ENCODE measurements at regions not wholly inside any gene's neighbourhood (a gene's known extent, or its start where the extent isn't known, plus 50 kb on each side); places are given as distances from the start of the nearest gene placed in this dataset.

GRCh38 chr6:40735121-40735520, 148.0 kb upstream of the LRFN2 start:
- Histone ChIP-seq H3K27ac (no peak overlapping the region), H3K9me3 (no peaks in the 10 kb centered on the region), H3K27me3 (no peaks in the 10 kb centered on the region), H3K4me1 (no peaks in the 10 kb centered on the region), H3K36me3 (no peaks in the 10 kb centered on the region), H3K4me3 (no peak overlapping the region)
- DNase-seq (no peak), FAIRE-seq (no peak), ATAC-seq (no peak)
- whole genome bisulfite sequencing, 2 donors = 54 to 55% methylated on average over 3 of the region's 3 CpGs
- intact Hi-C loops (cut with DNase I) = no loop called here
- no peak for TF ChIP-seq CTCF (IDR thresholded peaks at IDR 0.05)

- Histone ChIP-seq H3K27me3 (no peaks in the 10 kb centered on the region), H3K4me3 (no peak overlapping the region), H3K4me1 (no peaks in the 10 kb centered on the region), H3K36me3 (no peaks in the 10 kb centered on the region), H3K27ac (no peak overlapping the region), H3K9me3 (no peaks in the 10 kb centered on the region)
- ATAC-seq (no peak), DNase-seq (no peak), FAIRE-seq (no peak)
- intact Hi-C loops (cut with DNase I) = no loop called here
- 57 to 59% methylated on average over 4 of the region's 4 CpGs for WGBS, 2 donors
- TF ChIP-seq CTCF (IDR thresholded peaks at IDR 0.05) = no peak
These were observed 147.4 kb upstream of the LRFN2 start for GRCh38 chr6:40734607-40735006.

- DNase-seq (no peak), ATAC-seq (no peak), FAIRE-seq (no peak)
- Histone ChIP-seq H3K9me3 (no peaks in the 10 kb centered on the region), H3K27ac (no peak overlapping the region), H3K27me3 (no peaks in the 10 kb centered on the region), H3K4me1 (no peaks in the 10 kb centered on the region), H3K4me3 (no peak overlapping the region), H3K36me3 (no peaks in the 10 kb centered on the region)
- 53 to 60% methylated on average over 4 of the region's 4 CpGs for WGBS, 2 donors
- intact Hi-C loops (cut with DNase I) = no loop called here
- TF ChIP-seq CTCF (IDR thresholded peaks at IDR 0.05) = no peak
These were observed 146.7 kb upstream of the LRFN2 start for GRCh38 chr6:40733770-40734396.

- 52 to 60% methylated on average over 1 of the region's 1 CpG for WGBS, 2 donors
- ATAC-seq (no peak), DNase-seq (no peak), FAIRE-seq (no peak)
- Histone ChIP-seq H3K27ac (no peak overlapping the region), H3K4me1 (no peaks in the 10 kb centered on the region), H3K4me3 (no peak overlapping the region), H3K27me3 (no peaks in the 10 kb centered on the region), H3K9me3 (no peaks in the 10 kb centered on the region), H3K36me3 (no peaks in the 10 kb centered on the region)
- intact Hi-C loops (cut with DNase I) = no loop called here
- TF ChIP-seq CTCF (IDR thresholded peaks at IDR 0.05) = no peak
These were observed 146.1 kb upstream of the LRFN2 start for GRCh38 chr6:40733290-40733689.

GRCh38 chr6:40732878-40733277, 145.7 kb upstream of the LRFN2 start:
- DNase-seq (no peak), ATAC-seq (no peak), FAIRE-seq (no peak)
- Histone ChIP-seq H3K4me1 (no peaks in the 10 kb centered on the region), H3K27me3 (no peaks in the 10 kb centered on the region), H3K36me3 (no peaks in the 10 kb centered on the region), H3K27ac (no peak overlapping the region), H3K9me3 (no peaks in the 10 kb centered on the region), H3K4me3 (no peak overlapping the region)
- intact Hi-C loops (cut with DNase I) = no loop called here
- TF ChIP-seq CTCF (IDR thresholded peaks at IDR 0.05) = no peak
- 69 to 73% methylated on average over 3 of the region's 3 CpGs for WGBS, 2 donors

Data from pancreas (tissue), 10 donors.